Activated CD4-positive, alpha-beta T cell treated with anti-CD3 and anti-CD28 coated beads, Interleukin-2, amount 50 U/mL, for 16 hours (primary cell): ENCODE measurements at regions not wholly inside any gene's neighbourhood (a gene's known extent, or its start where the extent isn't known, plus 50 kb on each side); places are given as distances from the start of the nearest gene placed in this dataset.
"Not testable (repeated sequence)": the region's sequence is repeated elsewhere in the genome, so short reads cannot be mapped to it uniquely, and the experiment has no call there.

ENCODE experiments used
- DNase-seq: peaks from one replicate; pipeline ENCODE4 v3.0.0-alpha.2; 2020

DNA sequence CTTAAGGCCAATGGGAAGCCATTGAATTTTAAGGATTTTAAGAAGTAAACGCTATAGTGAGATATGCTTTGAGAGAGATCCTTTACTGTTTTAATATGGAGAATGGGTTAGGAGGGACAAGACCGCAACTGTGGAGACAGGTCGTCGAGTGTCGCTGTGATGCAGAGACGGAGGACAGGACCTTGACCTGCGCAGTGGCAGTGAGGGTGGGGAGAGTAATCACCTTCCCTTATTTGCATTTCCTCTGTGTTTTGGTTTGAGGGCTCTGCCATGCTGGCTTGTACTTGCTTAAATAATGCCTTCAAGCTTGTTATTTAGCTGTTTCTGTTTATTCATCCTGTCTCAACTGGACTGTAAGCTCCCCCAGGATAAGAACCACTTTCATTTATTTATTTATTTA is 345.0 kb downstream of the FBXW7 start:
- DNase-seq: no peak

DNA sequence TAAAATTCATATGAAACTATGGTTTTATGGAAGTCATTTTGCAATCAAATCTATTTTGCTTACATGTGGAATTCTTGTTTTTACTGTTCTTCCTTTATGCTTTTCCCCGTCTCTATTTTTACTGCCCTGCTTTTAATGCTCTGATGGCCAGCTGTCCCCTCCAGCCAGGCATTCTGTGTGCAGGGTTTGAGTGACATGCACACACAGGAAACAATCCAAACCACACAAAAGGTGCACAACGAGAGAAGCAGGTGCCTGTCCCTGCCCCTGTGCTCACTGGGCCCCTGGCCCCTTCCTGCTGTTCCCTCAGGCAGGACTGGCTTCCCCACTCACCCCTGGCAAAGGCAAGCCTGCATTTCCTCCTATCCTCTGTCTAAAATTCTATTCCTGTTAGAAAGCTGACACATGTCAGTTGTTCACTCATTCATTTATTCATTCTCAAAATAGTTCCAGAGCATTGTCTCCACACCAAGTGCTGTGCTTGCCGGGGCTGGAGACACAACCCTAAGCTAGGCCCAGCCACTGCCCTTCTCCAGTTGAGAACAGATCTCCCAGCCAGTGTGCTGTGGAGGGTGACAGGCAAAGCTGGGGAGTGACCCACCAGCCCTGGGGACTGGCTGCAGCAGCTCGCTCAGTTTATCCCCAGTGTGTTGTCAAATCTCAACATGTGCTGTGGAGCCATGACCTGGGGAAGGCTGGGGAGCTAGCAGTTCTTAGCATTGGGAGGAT is 346.3 kb downstream of the FBXW7 start:
- DNase-seq: no peak

DNA sequence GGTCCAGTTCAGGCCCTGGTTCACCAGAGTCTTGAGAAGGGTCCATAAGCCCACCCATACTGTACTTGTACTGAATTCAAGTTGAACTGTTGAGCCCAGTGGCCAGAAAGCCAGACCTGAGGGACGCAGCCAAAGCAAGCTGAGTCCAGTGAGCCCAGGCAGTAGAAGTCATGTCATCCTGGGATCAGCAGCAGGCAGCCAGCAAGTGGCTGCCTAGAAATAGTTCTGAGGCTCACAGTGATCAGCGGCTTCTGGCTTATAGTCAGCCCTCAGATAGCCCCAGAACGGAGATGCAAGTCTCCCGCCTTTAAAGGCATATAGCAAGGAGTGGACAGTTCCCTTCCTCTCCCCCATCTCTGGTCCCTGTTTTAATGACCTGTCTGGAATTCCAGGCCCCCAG is 347.1 kb downstream of the FBXW7 start:
- no peak for DNase-seq

DNA sequence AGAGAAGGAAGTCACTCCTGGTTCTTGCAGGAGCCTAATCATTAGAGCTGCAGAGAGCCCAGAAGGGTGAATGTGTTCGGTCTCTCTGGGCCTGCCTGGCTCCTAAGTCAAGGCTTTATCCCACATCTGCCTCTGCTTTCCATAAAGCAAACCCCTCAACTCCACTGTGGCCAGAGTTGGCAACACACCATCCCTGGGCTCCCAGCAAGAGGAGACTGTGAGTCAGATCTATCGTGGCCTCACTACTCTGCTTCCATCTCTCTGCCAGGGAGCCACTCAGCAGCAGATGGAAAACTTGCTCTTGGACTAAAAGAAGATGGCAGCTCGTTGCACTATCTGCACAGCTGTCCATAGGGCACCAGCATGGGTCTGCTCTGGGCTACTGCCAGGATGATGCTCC is 348.2 kb downstream of the FBXW7 start:
- DNase-seq: no peak

DNA sequence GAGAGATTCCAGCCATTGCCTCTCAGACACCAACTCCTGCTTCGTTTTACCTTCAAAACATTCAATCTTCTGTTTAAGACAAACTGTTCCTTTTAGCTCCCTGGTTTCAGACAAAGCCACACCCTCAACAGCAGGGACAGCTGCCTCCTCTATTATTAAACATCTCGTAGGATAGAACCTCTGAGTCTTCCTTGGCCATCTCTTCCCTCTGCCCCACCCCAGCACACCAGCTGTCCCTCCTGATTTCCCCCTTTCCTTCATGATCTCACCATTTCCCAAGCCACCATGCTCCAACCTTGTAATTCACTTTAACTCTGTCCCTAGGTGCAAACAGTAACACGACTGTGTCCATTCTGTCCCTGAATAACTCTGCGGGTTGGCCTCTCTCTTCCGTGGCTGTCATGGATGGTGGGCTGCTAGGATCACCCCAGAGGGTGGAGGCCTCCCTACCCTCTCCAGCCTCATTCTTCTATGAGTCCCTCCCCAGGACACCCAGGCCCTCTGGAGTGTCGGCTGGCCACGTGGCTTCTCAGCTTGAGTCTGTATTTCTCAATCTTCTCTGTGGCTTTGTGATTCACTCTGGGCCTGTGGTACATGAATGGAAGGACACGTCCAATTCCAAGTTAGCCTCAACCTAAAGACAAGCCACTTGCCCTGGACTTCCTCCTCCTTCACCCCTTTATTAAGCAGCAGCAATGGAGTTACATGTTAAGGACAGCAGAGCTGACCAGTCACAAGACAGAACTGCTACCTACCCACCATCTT is 349.9 kb downstream of the FBXW7 start:
- no peak for DNase-seq

DNA sequence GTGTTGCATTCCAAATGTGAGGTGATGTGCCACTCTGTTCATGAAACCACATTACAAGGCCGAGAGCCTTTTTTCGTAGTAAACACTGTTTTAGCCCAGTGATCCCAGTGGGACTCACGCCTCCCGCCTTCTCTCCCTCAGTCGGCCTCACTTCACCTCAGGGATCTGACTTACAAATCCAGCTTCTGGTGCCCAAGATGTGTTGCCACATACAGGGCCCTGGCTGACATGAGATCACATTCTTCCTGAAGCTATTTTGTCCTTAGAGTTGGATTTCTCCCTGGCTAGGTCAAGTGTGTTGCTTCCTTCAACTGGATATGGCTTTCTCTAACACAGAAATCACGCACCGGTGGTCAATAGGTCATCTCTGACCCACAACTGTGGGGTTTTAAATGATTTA is 354.7 kb downstream of the FBXW7 start:
- no peak for DNase-seq

DNA sequence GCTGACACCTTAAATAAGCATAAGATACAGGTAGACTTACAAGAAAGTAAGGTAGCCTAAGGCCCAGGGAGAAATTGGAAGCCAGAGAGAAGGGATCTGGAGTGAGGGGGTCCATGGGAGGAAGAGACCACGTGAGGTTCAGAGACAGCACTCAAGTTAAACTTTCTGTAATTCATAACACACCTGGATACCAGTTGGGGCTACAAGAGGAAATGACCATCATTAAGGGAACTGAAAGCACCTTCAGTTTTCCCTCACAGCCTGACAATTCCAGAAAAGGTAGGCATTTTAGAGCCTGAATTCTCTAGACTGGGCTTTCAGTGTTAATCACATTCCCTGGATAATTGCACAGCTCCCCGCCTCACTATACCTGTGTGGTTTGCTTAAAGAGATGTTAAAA is 355.5 kb downstream of the FBXW7 start:
- DNase-seq: no peak

DNA sequence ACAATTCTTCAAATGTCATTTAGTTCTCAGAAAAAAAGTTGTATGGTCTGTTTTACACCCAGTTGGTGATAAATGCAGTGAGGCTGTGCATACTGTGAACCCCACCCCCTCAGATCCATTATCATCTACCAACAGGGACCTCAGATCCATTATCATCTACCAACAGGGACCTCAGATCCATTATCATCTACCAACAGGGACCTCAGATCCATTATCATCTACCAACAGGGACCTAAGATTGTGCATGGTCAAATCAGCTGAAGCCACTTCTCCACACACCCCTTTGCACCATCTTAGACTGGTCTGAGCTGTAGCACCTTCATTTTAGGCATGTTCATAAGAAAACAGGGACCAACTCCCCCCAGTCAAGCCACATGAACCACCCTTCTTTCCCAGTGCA is 358.4 kb downstream of the FBXW7 start:
- not testable (repeated sequence) for DNase-seq

DNA sequence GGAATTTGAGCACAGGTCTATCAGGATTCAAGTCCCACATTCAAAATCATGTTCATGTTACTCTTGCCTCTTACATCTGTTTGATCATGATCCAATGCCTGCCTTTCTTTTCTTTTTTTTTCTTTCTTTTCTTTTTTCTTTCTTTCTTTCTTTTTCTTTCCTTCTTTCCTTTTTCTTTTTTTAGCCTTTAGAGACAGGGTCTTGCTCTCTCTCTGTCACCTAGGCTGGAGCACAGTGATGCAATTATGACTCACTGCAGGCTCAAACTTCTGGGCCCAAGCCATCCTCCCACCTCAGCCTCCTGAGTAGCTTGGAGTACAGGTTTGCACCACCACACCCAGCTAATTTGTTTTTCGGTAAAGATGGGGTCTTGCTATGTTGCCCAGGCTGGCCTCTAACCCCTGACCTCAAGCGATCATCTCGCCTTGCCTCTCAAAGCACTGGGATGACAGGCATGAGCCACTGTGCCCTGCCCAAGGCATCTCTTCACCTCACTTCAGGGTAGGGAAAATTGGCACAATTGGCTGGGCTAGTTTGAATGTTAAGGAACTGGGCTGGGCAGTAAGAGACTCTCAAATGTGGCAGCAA is 359.2 kb downstream of the FBXW7 start:
- DNase-seq: no peak

DNA sequence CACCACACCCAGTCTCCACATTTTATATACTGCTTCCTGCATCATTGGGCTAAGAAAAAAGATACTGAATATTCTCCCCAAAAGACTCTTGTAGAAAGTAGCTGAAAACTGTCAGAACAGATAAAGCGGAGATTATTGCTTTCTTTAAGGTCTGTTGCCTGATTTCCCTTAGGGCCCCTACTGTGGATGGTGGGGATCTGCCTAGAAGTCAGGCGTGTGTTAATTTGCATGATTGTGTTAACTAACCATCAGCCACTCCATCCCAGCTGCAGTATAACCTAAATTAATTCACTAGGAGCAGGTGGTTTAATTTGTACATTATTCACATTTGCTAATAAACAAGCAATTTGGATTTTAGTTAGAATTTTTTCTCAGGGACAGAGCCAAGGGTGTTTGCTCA is 360.3 kb downstream of the FBXW7 start:
- no peak for DNase-seq

DNA sequence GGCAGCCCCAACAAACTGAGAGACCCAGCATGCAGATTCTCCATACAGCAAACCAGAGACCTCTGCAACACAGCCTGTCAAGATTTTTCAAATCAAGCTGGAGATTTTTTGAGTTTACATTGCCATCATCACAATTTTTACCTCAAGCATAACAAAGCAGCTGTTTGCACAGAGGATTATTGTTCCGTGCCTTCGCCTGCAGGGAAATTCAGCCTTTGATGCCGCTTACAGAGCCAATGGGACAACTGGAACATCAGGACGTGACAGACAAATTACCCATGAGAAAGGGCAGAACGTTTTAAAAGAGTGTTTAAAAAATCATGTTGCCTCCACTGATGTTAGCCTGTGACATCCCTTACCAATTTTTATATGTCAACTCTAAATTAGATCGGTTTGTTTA is 363.7 kb downstream of the FBXW7 start:
- DNase-seq: no peak

DNA sequence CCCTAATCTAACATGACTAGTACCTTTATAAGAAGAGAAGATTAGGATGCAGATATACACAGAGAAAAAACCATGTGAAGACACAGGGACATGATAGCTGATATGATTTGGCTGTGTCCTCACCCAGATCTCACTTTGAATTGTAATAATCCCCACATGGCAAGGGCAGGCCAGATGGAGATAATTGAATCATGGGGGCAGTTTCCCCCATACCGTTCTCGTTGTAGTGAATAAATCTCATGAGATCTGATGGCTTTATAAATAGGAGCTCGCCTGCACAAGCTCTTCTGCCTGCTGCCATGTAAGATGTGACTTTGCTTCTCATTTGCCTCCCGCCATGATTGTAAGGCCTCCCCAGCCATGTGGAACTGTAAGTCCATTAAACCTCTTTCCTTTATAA is 364.3 kb downstream of the FBXW7 start:
- no peak for DNase-seq

DNA sequence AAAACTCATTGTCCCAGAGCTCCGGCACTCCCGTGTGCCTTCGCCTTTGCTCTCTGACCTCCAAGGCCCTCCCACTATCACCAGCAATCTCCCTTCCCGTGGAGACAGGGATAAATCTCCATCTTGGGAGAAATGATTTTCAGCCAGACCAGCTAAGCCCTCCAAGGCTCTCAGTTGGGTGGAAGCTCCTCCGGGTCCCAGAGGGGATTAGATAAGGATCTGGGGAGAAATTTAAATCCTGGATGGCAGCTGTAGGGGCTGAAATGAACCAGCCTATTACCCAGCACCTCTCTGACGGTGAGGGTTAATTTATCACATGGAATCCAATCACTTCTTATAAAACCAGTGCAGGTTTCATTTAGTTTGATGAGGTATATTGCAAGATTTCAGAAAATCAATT is 366.2 kb downstream of the FBXW7 start:
- DNase-seq: no peak

DNA sequence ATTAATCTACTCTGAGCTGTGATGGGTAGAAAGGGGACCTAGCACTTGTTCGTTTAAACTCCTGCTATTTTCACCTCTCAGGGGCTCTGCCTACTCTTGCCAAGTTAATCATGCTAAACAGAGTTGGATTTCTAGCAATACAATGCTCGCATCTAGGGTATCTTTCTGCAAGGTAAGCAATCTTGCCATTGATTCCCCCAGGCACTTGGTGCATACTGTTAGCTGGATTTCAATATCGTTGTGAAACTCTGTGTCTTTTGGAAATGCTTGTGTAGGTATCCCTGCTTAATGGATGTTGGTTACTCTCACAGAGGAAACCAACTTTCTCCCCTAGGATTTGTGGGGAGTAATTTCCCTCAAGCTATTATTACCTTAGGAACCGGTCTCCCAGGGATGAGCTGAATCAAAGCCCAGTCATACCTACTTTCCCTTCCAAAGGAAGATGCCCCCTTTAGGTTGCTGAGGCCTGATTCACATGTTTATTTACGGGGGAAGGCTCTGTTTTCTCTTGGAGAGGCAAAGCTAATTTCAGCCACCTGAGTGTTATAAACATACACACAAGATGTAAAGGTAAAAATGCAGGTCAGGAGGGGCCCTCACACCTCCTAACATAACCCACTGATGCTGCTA is 366.8 kb downstream of the FBXW7 start:
- DNase-seq: no peak

DNA sequence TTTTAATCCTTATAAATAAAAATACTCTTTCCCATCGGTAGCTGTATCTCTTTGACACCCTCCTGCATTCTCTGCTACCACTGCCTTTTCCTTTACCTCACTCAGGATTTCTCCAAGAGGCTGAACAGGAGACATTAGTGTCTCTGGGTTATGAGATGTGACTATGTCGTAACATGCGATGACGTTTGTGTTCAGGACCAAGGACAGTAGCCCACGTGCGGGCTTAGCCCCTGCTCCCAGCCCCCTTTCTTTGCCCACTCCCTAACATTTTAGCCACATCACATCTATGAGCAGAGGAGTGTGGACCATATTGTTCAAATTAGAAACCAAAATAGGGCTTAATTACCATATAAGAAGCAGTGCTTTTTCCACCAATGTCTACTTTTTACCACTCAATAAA is 369.3 kb downstream of the FBXW7 start:
- no peak for DNase-seq

DNA sequence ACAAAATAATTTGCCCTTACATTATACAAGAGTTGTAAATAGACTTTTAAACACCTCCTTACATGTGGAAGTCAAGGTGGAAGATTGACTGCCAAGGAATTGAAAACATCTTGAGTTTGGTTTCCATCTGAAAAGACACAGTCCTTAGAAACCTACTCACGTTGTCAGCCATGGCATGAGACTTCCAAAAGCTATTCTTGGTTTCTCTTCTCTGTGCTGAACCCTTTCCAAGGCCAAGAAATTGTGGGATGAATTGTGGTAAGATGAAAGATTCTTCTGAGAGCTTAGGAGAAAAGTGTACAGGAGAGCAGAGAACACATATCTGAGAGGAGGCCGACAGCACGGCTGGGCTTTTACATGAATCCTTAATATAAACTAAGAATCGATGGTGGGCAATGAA is 370.0 kb downstream of the FBXW7 start:
- DNase-seq: no peak

DNA sequence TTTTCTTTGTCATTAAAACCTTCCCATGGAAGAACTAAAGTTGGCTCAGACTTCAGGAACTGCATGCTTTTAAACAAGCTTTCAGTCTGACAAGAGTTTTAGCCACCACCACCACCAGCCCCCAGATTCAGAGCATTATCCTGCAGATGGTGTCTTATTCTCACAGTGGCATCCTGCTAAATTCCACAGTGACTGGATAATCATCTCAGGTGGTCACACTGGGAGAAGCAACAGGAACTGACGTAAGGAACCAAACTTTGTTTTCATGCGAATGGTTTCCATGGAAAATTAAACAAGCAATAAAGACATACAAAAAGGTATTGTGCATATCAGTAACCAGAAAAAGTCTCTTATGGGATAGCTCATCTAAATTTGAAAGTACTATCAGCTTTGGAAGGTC is 370.7 kb downstream of the FBXW7 start:
- DNase-seq: no peak

DNA sequence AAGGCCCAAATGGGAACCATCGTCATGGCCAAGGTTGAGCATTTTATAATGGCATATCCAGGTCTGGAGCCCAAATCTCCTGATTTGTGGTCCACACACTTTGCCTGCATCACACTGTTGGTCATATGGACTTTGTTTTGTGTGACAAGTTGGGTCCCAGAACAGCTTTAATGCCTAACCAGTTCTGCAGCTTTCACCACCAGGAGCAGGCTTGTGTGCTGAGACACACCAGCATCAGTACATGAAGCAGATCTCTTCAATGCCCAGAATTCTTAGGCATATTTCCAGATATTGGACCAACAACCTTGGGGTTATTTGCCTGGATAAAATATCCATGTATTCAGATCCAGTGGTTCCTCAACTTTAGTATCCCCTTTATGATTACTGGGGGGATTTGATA is 371.3 kb downstream of the FBXW7 start:
- no peak for DNase-seq

DNA sequence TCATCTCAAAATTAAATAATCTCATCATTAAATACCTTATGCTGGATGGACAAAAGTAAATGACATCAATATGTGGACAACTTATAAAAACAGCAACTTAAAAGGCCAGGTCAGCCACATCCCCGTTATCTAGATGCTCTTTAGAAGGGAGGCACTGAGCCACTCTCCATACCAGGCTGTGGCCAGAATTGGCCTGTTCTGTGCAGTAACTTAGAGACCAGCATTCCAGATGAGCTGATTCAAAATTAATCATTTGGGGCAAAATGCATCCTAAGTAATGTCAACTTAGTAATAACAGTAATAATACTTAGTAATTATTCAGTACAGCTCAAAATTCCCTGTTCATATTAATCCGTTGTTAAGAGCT is 373.6 kb downstream of the FBXW7 start:
- DNase-seq: no peak

DNA sequence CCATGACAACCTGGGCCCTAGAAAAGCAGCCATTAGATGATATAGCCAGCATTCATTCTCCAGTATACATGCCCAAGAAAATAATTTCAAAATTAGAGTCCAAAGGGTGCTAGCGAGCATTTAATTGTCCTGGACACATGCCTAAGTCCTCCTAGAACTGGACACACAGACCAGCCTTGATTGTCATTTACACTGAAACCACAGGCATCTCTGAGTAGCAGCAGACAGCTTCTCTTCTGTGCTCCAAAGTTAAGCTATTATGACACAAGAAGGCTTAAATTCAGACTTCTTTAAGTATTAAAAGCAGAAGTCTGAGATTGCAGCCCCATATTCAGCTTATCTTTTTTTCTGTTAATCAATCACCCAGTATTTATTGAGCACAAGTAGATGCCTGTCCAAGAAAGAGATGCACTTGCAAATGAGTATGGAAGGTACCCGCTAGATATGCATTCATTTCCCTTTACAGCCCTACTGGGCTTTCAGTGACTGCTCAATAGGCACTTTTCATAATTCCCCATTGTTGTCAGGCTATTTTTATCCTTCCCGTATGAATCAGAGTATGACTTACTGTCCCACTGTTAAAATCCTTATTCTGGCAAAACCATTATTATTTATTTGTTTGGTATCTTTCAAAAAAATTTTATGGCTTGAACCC is 374.1 kb downstream of the FBXW7 start:
- DNase-seq: no peak

DNA sequence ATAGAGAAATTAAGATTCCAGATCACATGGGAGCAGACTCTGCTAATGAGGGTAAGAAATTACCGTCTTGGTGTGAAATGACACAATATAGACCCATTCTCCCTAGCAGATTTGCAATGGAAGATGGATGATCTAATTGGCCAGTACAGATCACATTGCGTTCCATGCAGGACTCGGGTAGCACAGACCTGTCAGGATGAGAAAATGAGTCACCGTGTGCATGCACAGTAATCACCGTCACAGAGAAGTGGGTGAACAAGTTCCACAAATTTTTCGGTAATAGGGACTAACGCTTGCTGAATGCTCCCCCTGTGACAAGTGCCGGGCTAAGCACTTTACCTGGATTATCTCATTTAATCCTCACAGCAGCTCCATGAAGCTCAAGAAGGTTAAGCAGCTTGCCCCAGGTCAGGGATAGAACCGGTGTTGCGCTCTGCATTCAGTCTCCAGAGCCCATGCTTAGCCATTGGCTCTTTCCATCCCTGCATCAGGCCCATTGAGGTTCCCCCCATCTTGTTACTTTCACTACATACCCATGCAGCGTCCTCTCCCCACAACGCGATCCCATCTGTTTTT is 375.6 kb downstream of the FBXW7 start:
- DNase-seq: no peak

DNA sequence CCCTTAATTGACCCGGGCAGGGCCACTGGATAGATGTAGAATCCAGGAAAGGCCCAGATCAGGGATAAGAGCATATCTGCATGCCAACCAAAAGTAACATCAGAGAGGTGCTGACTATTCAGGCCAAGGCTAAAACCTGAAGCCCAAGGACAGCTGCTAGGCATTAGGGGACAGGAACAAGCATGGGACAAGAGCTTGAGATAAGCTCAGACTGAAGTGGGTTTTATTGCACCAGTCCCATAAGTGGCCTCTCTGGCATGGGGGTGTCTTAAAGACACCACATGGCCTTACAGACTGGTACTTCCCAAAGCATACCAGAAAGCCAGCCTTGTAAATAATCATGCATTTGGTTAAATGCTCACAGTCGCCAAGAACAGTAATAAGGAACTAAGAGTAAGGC is 376.1 kb downstream of the FBXW7 start:
- no peak for DNase-seq

DNA sequence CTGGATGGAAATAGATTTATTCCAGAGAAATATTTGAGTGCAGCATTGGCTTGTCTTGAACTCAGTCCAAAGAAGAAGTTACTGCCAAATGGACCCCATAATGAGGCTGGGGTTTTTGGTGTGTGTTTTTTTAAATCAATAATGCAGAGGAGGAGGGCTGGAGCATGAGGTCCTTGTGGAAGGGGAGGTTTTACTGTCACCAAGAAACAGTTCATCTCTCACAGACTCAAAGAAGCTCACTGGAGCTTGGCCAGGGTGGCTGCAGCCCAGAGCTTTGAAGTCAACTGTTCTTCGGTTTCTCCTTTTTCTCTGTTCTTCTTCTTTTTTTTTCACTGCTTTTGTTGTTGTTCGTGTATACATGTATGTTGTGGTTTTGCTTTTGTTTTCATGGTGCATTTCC is 377.7 kb downstream of the FBXW7 start:
- DNase-seq: no peak
